K562 (cell line): ENCODE measurements at regions not wholly inside any gene's neighbourhood (a gene's known extent, or its start where the extent isn't known, plus 50 kb on each side); places are given as distances from the start of the nearest gene placed in this dataset.

Experiments
- ATAC-seq: fragments of 200-7000 bp; cut with Tn5 transposase; 3 replicates; pipeline ENCODE4 v1.9.1; 2020; ENCODE audit warnings: moderate library complexity
- BruUV-seq: library from RNA; stranded (reverse); fragments of 400-500 nt; replicated peaks from 2 replicates; lab custom pipeline; 2021; lab: Mats Ljungman, UMichigan
- CTCF ChIA-PET: fragments of 300-600 bp; formaldehyde crosslinking; extraction: SDS; loops from one replicate; lab custom pipeline; 2021; ENCODE audit warnings: low intra/inter-chr PET ratio; lab: Yijun Ruan, JAX
- POLR2A ChIA-PET: fragments of 300-600, 350-650 bp; sonication (Branson Sonifier 250); formaldehyde crosslinking; extraction: SDS; loops from one replicate; lab custom pipeline; 2021; ENCODE audit warnings: antibody characterized with exemption, inconsistent platforms; lab: Yijun Ruan, JAX
- DNase-seq, 4 experiments: peaks; one replicate each; pipeline versions ENCODE4 v3.0.0 to v3.0.0-alpha.2; 2011 to 2018; ENCODE audit warnings: low spot score in 3 of 4, mixed read lengths in 3 of 4; ENCODE audit errors: extremely low read depth in 1 of 4
- FAIRE-seq: peaks from 2 replicates; lab custom pipeline; 2011; peaks lifted over from hg19 to GRCh38; lab: Jason Lieb, UNC
- H2AFZ ChIP-seq: 2 replicates; pipeline ENCODE4 v1.6.0; 2011; ENCODE audit warnings: low read depth, low read length, control low read depth, inconsistent platforms
- H3K27ac ChIP-seq: fragments of 200-600 bp; 3 replicates; pipeline ENCODE4 v1.8.0; 2011; ENCODE audit warnings: low read depth, mild to moderate bottlenecking, control low read depth, inconsistent platforms, low read length, moderate library complexity, mixed read lengths; ENCODE audit errors: extremely low read depth
- H3K27me3 ChIP-seq, 2 experiments: fragments of 300-600 bp in 1 of 2; 2 replicates in 1 of 2; 3 replicates in 1 of 2; pipeline versions ENCODE4 v1.6.0 to v1.8.0; 2011; ENCODE audit warnings: inconsistent platforms in 2 of 2, low read length in 2 of 2, mild to moderate bottlenecking in 1 of 2, mixed read lengths in 1 of 2, moderate library complexity in 1 of 2; ENCODE audit not compliant: control insufficient read depth in 2 of 2, insufficient read depth in 2 of 2
- H3K36me3 ChIP-seq: fragments of 300-600 bp; 3 replicates; pipeline ENCODE4 v1.8.0; 2011; ENCODE audit warnings: mild to moderate bottlenecking, low read length, inconsistent platforms; ENCODE audit not compliant: control insufficient read depth, insufficient read depth
- H3K4me1 ChIP-seq, 2 experiments: fragments of 200-600 bp in 1 of 2; replicated peaks in 1 of 2; 2 replicates in 1 of 2; 3 replicates in 1 of 2; pipeline versions ENCODE4 v1.5.1 to v1.8.0; 2011; ENCODE audit warnings: inconsistent platforms in 2 of 2, low read length in 2 of 2, mild to moderate bottlenecking in 1 of 2, mixed read lengths in 1 of 2, moderate library complexity in 1 of 2; ENCODE audit not compliant: control insufficient read depth in 2 of 2, insufficient read depth in 2 of 2
- H3K4me2 ChIP-seq: 2 replicates; pipeline ENCODE4 v1.6.1; 2011; ENCODE audit warnings: low read length, control low read depth, inconsistent platforms, mixed read lengths; ENCODE audit not compliant: insufficient read depth
- H3K4me3 ChIP-seq: fragments of 200-600 bp; sonication (generic), shearing (Covaris generic); 2 replicates; pipeline ENCODE4 v1.5.1; 2016; ENCODE audit warnings: control low read depth, inconsistent platforms
- H3K79me2 ChIP-seq: fragments of 200-600 bp; 3 replicates; pipeline ENCODE4 v1.8.0; 2011; ENCODE audit warnings: low read length, inconsistent platforms; ENCODE audit not compliant: control insufficient read depth, insufficient read depth
- H3K9ac ChIP-seq, 2 experiments: 2 replicates each; pipeline versions ENCODE4 v1.6.0 to v1.6.1; 2011; ENCODE audit warnings: low read depth in 2 of 2, low read length in 2 of 2, control low read depth in 1 of 2, inconsistent platforms in 1 of 2, mild to moderate bottlenecking in 1 of 2, mixed read lengths in 1 of 2; ENCODE audit not compliant: insufficient read depth in 1 of 2
- H3K9me1 ChIP-seq: one replicate; pipeline ENCODE4 v1.6.0; 2011; ENCODE audit warnings: inconsistent platforms, mild to moderate bottlenecking, low read length, moderate library complexity; ENCODE audit not compliant: control insufficient read depth, insufficient read depth
- H3K9me3 ChIP-seq: replicated peaks from 2 replicates; pipeline ENCODE4 v1.5.1; 2011; ENCODE audit warnings: low read depth, low read length, inconsistent platforms; ENCODE audit not compliant: control insufficient read depth, insufficient read depth
- H4K20me1 ChIP-seq: replicated peaks from 2 replicates; pipeline ENCODE4 v1.6.1; 2011; ENCODE audit warnings: low read length, inconsistent platforms, mixed read lengths; ENCODE audit not compliant: control insufficient read depth, insufficient read depth
- BRF2 ChIP-seq: IDR thresholded peaks from 3 replicates; pipeline ENCODE4 v1.6.1; 2011; ENCODE audit warnings: borderline replicate concordance, mild to moderate bottlenecking; ENCODE audit not compliant: insufficient read length, insufficient read depth
- CTCF ChIP-seq, 3 experiments: IDR thresholded peaks in 2 of 3; conservative IDR thresholded peaks in 1 of 3; 2 replicates each; pipeline ENCODE4 v1.5.1; 2011 to 2012; ENCODE audit warnings: low read length in 3 of 3, mild to moderate bottlenecking in 3 of 3, control low read depth in 2 of 3, improper control_type of control experiment in 1 of 3, inconsistent platforms in 1 of 3, low read depth in 1 of 3, mixed read lengths in 1 of 3, moderate library complexity in 1 of 3; ENCODE audit not compliant: insufficient read depth in 2 of 3
- HMBOX1 ChIP-seq: sonication (generic); IDR thresholded peaks from 2 replicates; pipeline ENCODE4 v1.6.1; 2016
- NCOA6 ChIP-seq: fragments of 450-650 bp; IDR thresholded peaks from 2 replicates; pipeline ENCODE4 v1.6.1; 2017; ENCODE audit warnings: mild to moderate bottlenecking
- NFATC3 ChIP-seq: fragments of 450-650 bp; IDR thresholded peaks from 2 replicates; pipeline ENCODE4 v1.6.1; 2017; ENCODE audit warnings: mild to moderate bottlenecking
- PHTF2 ChIP-seq: fragments of 250-450 bp; sonication (Bioruptor Pico); IDR thresholded peaks from 2 replicates; pipeline ENCODE4 v1.5.0; 2021; ENCODE audit warnings: mild to moderate bottlenecking
- RBM34 ChIP-seq: fragments of 200-400 bp; formaldehyde crosslinking; IDR thresholded peaks from 2 replicates; pipeline ENCODE4 v1.6.1; 2018; ENCODE audit warnings: low read length, borderline replicate concordance; ENCODE audit not compliant: insufficient read depth
- TCF15 ChIP-seq: fragments of 250-450 bp; sonication (Bioruptor Pico); IDR thresholded peaks from 2 replicates; pipeline ENCODE4 v1.8.0; 2022; ENCODE audit warnings: moderate library complexity, mild to moderate bottlenecking, inconsistent platforms
- YBX1 ChIP-seq: fragments of 450-650 bp; IDR thresholded peaks from 2 replicates; pipeline ENCODE4 v1.7.1; 2016; ENCODE audit warnings: mild to moderate bottlenecking
- ZKSCAN3 ChIP-seq: fragments of 250-450 bp; sonication (Bioruptor Pico); IDR thresholded peaks from 2 replicates; pipeline ENCODE4 v1.4.0; 2020
- ZNF282 ChIP-seq: sonication (generic); formaldehyde crosslinking; IDR thresholded peaks from 2 replicates; pipeline ENCODE4 v1.8.1; 2023; ENCODE audit warnings: missing genetic modification reagents
- ZNF347 ChIP-seq: fragments of 450-650 bp; formaldehyde crosslinking; IDR thresholded peaks from 2 replicates; pipeline ENCODE4 v1.4.0; 2020; ENCODE audit warnings: low read depth, mild to moderate bottlenecking, moderate library complexity
- WGBS: fragments of 100-300 bp; shearing (Covaris generic); methylation state at CpG from one replicate; pipeline ENCODE4 v1.1.6; 2016; ENCODE audit warnings: low coverage, mixed read lengths; ENCODE audit not compliant: insufficient coverage; ENCODE audit errors: missing lambda C conversion rate; 5-methylcytosine and 5-hydroxymethylcytosine counted together
- in situ Hi-C: fragments of 300-500 bp; cut with MboI; formaldehyde crosslinking; loops from 4 replicates; pipeline ENCODE4 v1.15.0; 2018; ENCODE audit warnings: inconsistent platforms, mixed read lengths
- intact Hi-C: fragments of 100-400 bp; cut with micrococcal nuclease; formaldehyde crosslinking; loops from 2 replicates; pipeline ENCODE4 v1.14.2; 2022

GRCh38 chr5:66324357-66324756 is 180.3 kb downstream of the SREK1 start:
- Histone ChIP-seq H3K36me3 (no peaks in the 10 kb centered on the region), H3K4me1 (no peaks in the 10 kb centered on the region), H2AFZ (no peak overlapping the region), H3K79me2 (no peaks in the 10 kb centered on the region), H4K20me1 (no peaks in the 10 kb centered on the region), H3K9me3 (no peaks in the 10 kb centered on the region), H3K9me1 (no peaks in the 10 kb centered on the region), H3K4me3 (no peak overlapping the region), H3K27me3 (peaks cover 4 to 6% of the 10 kb centered on the region in 2 experiments; a peak in 3 of 5 replicates), H3K9ac (no peak overlapping the region), H3K4me2 (no peak overlapping the region), H3K27ac (no peak overlapping the region)
- WGBS = 0% methylated on average over 1 of the region's 1 CpG
- no peak for DNase-seq
- TF ChIP-seq YBX1 (no peak), HMBOX1 (no peak), RBM34 (no peak), CTCF (IDR thresholded peaks at IDR 0.05 in 2 of 3, conservative IDR thresholded peaks at IDR 0.05 in 1 of 3; ENCODE audit: insufficient read depth in 2 of 3, low read depth in 1 of 3, low read length in 3 of 3) (no peak), PHTF2 (CRISPR knock-in tag) (no peak), NFATC3 (no peak), ZNF282 (CRISPR knock-in tag) (no peak), ZNF347 (no peak), NCOA6 (no peak), BRF2 (no peak), TCF15 (CRISPR knock-in tag) (no peak), ZKSCAN3 (CRISPR knock-in tag) (no peak)
- in situ Hi-C loops = no loop called here
- no peak for ATAC-seq
- ChIA-PET CTCF (no interaction called here), POLR2A (interaction anchor here (0.5 kb wide), 1 partner anchor 15 kb away, joined by 3 read pairs; no protein-coding TSS in a partner anchor)
- intact Hi-C loops = no loop called here
- BruUV-seq = no TSS peak
- FAIRE-seq = no peak
